RKO (cell line): ENCODE measurements at regions not wholly inside any gene's neighbourhood (a gene's known extent, or its start where the extent isn't known, plus 50 kb on each side); places are given as distances from the start of the nearest gene placed in this dataset.

Experiments
- DNase-seq: peaks from one replicate; pipeline ENCODE4 v3.0.0-alpha.2; 2016; ENCODE audit warnings: low spot score

DNA sequence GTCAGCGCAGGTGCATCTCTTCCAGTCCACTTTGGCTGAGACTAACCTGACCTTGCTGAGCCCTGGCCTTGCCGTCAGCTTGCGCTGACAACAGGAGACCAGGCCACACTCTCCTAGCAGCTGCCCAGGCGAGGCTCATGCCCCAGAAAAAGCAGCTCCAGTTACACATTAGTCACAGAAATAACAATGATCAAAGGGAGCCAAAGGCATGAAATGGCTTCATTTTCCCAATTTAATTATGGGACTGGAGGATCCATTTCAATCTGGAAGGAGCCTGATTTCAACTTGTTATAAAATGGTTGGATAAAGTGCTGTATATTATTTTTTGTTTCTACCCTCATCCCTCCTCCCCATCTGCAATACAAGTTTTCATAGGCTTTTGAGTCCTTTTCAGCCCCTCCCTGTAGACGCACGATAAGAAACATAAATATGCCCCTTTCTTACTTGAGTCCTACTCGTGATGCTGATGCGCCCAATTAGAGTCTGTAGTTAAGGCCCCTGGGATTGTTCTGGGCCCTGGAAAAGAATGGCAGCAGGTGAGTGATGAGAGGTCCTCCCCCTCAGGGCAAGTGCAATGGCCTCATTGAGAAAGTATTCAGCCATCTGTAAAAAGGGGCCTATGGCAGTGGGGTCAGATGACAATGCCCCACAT, 376.0 kb downstream of the C12orf75 start:
- no peak for DNase-seq

DNA sequence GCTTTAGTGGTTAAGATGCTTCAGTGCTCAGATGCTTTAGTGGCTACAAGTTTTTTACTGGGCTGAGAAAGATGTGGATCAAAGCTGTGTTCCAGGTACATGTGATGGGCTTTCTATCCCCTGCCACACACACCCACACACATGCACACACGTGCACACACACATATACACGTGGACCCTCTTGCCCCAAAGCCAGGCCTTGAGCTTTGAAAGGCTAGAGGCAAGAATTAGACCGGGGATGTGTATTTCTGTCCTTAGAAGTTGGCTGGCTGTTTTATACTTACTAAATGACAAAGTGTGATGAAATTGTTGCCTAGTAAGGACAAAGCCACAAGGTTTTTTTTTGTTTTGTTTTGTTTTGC, 376.5 kb downstream of the C12orf75 start:
- no peak for DNase-seq

- DNase-seq, result no peak
Measured at GRCh38 chr12:105713606-105714305, 383.3 kb downstream of the C12orf75 start.

DNA sequence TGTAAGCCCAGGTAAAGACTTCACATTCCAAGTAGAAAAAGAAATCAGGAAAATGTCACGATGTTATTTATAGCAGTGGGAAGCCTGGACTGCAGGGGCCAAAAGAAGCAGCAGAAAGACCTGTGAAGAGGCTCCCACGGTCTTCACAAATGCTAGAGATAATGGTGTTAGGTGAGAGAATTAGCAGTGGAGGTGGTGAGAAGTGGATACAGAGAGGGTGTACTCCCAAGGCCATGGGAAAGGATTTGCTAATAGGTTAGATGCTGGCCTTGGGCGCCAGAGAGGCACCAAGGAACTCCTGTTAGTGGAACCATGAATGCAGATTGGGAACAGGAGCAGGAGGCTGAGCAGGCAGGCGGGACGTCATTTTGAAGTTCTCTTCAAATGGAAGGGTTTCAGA, 386.1 kb downstream of the C12orf75 start:
- DNase-seq, result no peak

- no peak for DNase-seq
Measured at GRCh38 chr12:105721051-105721825, 390.7 kb downstream of the C12orf75 start.

DNA sequence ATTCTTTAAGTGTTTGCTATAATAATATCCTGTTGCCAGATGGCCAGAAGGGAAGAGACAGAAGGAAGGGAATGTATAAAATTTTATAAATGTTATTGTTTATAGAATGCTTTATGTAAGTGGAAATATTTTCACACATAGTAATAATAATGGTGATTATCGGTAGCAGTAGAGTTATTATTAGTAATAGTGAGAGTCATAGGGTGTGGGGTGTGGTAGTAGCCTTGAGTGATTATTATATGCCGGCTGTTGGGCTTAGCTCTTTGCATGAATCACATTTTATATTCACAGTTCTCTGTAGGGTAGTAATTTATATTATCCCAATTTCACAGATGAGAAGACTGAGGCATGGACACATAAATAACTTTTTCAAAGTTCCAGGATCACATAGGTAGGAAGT, 391.4 kb downstream of the C12orf75 start:
- DNase-seq, result no peak

- DNase-seq, result no peak
Measured at GRCh38 chr12:105723066-105723465, 392.6 kb downstream of the C12orf75 start.

DNA sequence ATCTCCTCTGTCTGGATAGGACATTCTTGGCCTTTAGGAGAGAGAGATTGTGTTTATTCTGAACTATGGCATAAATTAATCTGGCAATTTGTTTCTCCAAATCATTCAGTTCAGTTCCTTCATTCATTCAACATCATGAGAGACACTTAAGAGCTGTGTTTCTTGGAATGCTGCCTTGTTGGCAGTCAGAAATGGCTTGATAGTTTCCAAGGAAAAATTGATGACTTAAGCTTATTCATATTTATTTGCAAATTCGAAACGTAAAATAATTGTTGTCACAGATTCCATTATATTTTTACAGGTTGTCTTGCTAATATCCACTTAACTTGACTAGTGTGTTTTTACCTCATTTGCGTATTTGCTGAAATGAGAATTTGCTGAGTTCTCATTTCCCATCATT, 393.0 kb downstream of the C12orf75 start:
- no peak for DNase-seq

- no peak for DNase-seq
Measured at GRCh38 chr12:105724641-105725040, 394.1 kb downstream of the C12orf75 start.

GRCh38 chr12:105725054-105725453, 394.6 kb downstream of the C12orf75 start:
- no peak for DNase-seq

DNA sequence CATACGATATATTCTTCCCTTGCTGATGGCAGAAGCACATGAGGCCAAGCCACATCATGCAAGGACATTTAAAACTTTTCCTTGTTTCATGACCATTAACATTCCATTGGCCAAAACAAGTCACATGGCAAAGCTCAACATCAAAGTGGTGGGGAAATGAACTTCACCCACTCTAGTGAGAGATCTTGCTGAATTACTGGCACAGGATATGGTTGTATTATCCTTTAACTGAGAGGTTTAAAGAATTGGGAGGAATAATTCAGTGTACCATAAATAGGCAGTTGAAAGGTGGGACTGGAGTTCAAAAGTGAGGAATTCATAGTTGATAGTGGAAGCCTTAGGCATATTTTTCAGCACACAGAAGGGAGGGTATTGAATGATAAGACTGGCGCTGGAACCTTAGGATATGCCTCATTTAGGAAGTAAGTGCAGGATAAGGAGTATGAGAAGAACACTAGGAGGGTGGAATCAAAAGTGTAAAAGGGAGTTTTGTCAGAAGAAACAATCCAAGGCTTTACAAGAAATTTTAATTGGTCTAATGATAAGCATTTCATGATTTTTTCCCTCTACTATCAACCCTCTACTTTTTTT, 398.8 kb downstream of the C12orf75 start:
- no peak for DNase-seq

DNA sequence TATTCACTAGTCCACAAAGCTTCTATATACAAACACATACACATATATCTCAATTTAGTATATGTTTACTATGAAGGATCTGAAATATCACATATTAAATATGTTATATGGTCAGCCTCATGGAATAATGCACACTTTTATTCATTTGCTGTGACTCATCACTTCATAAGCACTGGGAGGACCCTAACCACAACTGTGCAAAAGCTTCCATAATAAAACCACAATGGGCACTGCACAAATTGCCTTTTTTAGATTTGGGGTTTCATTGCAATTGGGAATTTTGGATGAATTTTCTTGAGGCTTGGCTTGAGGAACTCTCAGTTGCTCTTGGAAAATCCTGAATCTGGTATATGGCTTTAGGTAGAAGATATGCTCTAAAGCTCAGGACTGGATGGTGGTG, 399.4 kb downstream of the C12orf75 start:
- DNase-seq, result no peak

- DNase-seq, result no peak
Measured at GRCh38 chr12:105733579-105733978, 403.1 kb downstream of the C12orf75 start.

DNA sequence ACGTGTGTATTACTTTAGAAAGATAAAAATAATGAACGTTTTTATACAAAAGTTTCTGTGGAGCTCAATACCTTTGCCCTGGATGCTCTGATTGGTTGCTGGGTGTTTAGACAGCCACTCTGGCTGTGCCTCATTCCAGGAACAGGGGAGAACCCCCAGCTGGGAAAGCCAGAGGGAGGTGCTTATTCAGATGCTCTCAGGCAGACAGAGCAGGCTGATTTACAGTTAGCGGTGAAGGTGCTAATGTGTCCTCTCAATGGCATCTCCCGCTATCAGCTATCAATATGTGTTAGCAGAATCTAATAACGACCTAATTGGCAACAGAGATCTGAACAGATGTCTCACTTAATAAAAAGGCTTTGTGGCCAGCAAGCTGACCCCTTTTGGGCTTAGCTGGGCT, 402.3 kb downstream of the NUAK1 start:
- DNase-seq, result no peak

GRCh38 chr12:105738051-105738450, 400.7 kb downstream of the NUAK1 start:
- DNase-seq, result no peak

DNA sequence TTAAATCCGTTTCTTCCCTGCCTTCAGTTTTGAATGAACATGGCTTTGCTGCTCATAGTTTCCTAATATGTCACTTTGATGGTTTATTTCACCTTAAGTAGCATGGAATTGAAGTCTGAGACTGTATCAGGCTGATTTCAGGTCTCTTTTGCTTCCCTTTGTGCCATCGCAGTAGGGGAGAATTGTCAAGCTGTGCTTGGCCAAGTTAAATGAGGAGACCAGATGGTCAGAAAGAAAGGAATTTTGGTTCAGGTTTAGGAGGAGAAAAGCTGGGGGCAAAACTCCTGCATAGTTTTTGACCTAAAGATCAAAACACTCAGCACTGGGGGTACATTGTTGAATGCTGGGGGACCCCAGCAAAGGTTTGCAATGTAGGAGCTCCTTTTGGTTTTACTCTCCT, 398.4 kb downstream of the NUAK1 start:
- DNase-seq, result no peak

DNA sequence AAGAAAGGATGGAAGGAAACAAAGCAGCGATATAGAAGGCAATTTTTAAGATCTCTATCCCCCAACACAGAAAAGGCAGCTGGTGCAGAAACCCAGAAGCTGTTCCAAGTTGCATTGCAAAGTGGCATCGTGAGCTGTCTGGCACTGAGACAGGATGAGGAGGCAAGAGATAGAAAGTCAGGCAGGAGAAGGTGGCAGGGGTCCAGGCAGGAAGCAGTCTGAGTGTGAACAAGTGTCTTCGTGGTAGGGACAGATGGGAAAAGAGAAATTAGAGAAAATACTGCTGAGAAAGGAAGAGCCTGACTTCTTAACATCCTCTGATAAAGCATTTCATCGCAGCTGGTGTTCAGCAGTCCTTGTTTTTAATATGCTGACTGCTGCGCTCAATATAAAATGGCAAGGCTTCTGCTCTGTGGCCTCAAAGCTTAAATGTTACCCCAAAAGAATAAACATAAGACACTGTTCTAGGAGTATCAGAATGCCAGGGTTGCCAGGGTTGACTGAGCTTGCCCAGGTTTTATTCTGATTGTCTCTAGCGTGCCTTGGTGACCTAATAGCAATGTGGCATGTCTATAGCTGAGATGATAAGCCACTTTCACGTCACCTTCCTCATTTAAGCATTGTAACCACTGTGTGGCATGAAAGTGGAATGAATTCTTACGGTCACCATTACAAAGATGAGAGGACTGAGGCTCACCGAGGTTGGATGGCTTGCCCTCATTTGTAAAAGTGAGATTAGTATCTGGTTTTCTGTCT, 397.6 kb downstream of the NUAK1 start:
- no peak for DNase-seq

DNA sequence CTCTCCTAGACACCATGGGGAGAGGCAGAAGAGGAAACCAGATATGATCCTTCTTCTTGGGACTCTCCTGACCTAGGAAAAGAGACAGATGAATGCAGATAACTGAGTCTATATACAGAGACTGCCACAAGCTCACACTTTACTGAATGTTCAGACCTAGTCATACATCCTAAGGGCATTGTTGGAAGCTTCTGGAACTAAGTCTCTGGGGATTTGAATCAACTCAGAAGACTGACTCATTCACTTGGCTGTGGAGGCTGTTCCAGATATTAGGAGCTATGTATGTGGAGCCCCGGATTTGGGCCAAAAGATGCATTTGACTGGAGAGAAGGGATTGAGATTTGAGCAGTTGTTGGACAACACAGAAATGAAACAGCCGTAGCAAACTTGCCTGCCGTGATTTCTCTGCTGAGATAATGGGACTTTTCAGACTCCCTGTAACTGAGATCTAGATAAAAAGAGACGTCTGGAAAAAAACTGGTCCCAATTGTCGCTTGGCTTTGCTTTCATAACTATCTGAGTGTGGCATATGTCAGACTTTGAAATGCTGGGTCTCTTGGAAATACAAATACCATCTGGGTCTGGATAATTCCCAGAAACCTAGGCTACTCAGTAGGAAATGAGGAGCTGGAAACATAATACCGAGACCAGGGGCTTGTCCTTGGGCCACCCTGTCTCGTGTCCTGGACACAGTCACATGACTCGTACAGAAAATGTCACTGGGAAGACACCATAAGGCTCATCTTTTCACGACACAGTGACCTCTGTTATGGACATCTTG, 396.8 kb downstream of the NUAK1 start:
- DNase-seq, result no peak

DNA sequence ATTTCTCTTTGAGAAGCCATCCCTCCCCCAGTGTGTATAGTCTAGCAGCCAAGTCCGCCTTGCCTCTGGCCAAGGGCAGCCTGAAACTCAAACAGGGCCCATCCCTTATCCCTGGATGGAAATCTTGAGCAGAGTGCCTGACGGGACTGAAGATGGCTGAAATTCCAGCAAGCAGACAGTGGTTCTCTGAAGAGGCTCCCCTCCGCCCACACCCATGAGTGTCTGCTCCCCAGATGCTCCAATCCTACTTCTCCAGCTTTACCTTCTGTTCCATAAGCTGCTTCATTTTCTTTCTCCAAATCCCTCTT, 396.2 kb downstream of the NUAK1 start:
- no peak for DNase-seq

- no peak for DNase-seq
Measured at GRCh38 chr12:105744371-105745058, 394.2 kb downstream of the NUAK1 start.

DNA sequence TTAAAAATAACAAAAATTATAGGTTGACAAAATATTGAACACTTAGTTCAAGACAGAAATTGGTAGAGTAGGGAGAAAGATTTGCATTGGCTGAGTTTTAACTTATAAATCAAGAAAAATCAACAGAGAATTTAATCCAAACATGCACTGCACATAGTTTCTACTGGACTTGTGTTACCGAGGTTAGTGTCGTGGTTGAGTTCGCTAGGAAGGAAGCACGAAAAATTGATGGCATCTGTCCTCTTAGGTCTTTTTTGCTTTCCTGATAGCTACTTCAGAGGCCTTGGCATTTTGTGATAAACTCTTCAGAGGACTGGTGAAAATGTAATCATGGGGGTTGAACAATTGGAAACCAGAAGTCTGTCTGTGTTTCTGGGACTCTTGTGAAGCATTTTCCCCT, 392.9 kb downstream of the NUAK1 start:
- no peak for DNase-seq
